Neural crest cell (in vitro differentiated cells): ENCODE measurements at regions not wholly inside any gene's neighbourhood (a gene's known extent, or its start where the extent isn't known, plus 50 kb on each side); places are given as distances from the start of the nearest gene placed in this dataset.

Experiments used
- DNase-seq: peaks from one replicate; pipeline ENCODE4 v3.0.0; 2021; ENCODE audit warnings: low read depth, mixed read lengths, low spot score
- H3K27ac Mint-ChIP-seq: one replicate; pipeline ENCODE4 v1.8.0; 2021; ENCODE audit warnings: mild to moderate bottlenecking, mixed read lengths; ENCODE audit not compliant: unreplicated experiment
- H3K27me3 Mint-ChIP-seq: 2 replicates; pipeline ENCODE4 v1.8.0; 2021; ENCODE audit warnings: low read depth, mild to moderate bottlenecking, mixed read lengths
- H3K36me3 Mint-ChIP-seq: 2 replicates; pipeline ENCODE4 v1.8.0; 2021; ENCODE audit warnings: low read depth, mild to moderate bottlenecking, mixed read lengths
- H3K4me1 Mint-ChIP-seq: 2 replicates; pipeline ENCODE4 v1.8.0; 2021; ENCODE audit warnings: mixed read lengths
- H3K4me3 Mint-ChIP-seq: one replicate; pipeline ENCODE4 v1.8.0; 2021; ENCODE audit warnings: mild to moderate bottlenecking, mixed read lengths
- H3K9me3 Mint-ChIP-seq: 2 replicates; pipeline ENCODE4 v1.8.0; 2021; ENCODE audit warnings: mixed read lengths
- TF ChIP-seq, protein P1 (sequence below): fragments of 200-600 bp; sonication (generic); conservative IDR thresholded peaks from 2 replicates; pipeline ENCODE4 v1.5.0; 2021; ENCODE audit warnings: antibody characterized with exemption, mild to moderate bottlenecking

DNA sequence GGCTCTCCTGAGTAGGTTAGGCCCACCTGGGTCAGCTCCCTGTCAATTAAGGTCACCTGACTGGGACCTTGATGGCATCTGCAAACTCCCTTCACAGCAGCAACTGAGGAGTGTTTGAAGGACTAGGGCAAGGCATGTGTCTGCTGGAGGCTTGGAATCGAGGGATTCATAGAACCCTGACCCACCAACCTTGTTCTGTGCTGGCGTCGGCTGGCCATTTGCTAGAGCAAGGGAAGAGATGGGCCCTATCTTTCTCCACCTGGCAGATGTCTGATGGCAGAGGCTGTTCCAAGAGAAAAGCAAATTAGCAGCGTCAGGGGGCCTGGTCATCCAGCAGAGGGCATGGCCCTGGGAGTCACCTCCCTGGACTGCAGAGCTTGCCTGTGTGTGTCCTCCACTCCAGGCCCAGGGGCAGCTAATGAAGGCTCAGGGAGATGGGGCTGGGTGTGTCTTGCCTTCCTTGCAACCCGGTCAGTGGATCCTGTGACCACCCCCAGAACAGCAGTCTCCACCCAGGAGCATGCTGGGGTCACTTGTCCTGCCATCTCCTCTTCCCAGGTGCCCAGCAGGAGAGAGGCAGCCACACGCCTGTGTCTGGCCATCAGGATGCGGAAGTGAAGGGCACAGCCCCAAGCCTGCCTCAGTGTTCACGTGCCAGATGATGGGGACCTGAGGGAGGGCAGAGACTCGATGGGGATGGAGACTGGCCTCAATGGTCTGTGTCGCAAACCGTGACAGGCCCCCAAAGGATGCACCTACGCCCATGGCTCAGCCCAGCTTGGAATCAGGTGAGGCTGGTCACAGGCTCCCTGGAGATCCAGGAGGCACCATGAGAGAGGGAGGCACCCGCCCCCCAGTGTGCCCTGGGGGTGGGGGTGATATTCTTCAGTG is 53.9 kb downstream of the BARX1 start:
- no peak overlapping the region for H3K4me3 Mint-ChIP-seq
- H3K36me3 Mint-ChIP-seq, result no peaks in the 10 kb centered on the region
- TF ChIP-seq, protein P1, sequence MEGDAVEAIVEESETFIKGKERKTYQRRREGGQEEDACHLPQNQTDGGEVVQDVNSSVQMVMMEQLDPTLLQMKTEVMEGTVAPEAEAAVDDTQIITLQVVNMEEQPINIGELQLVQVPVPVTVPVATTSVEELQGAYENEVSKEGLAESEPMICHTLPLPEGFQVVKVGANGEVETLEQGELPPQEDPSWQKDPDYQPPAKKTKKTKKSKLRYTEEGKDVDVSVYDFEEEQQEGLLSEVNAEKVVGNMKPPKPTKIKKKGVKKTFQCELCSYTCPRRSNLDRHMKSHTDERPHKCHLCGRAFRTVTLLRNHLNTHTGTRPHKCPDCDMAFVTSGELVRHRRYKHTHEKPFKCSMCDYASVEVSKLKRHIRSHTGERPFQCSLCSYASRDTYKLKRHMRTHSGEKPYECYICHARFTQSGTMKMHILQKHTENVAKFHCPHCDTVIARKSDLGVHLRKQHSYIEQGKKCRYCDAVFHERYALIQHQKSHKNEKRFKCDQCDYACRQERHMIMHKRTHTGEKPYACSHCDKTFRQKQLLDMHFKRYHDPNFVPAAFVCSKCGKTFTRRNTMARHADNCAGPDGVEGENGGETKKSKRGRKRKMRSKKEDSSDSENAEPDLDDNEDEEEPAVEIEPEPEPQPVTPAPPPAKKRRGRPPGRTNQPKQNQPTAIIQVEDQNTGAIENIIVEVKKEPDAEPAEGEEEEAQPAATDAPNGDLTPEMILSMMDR, result no peak
- no peaks in the 10 kb centered on the region for H3K27me3 Mint-ChIP-seq
- H3K4me1 Mint-ChIP-seq, result no peaks in the 10 kb centered on the region
- H3K27ac Mint-ChIP-seq, result no peak overlapping the region
- no peaks in the 10 kb centered on the region for H3K9me3 Mint-ChIP-seq
- DNase-seq, result no peak

DNA sequence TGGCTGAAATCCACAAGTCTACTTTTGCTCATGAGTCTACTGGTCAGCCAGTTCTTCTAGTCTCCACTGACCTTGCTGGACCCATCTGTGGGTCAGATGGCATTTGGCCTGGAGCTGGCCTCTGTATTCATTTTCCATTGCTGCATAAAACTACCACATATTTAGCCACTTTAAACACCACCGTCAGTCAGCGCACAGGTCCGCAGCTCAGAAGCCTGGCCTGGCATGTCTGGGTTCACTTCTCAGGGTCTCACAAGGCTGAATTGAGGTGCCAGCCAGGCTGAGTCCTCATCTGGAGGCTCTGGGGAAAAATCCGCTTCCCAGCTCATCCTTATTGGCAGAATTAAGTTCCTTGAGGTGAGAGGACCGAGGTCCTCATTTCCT is 54.7 kb downstream of the BARX1 start:
- TF ChIP-seq, protein P1, result no peak
- H3K27ac Mint-ChIP-seq, result no peak overlapping the region
- no peaks in the 10 kb centered on the region for H3K36me3 Mint-ChIP-seq
- no peak for DNase-seq
- no peaks in the 10 kb centered on the region for H3K9me3 Mint-ChIP-seq
- H3K4me1 Mint-ChIP-seq, result no peaks in the 10 kb centered on the region
- H3K4me3 Mint-ChIP-seq, result no peak overlapping the region
- no peaks in the 10 kb centered on the region for H3K27me3 Mint-ChIP-seq

DNA sequence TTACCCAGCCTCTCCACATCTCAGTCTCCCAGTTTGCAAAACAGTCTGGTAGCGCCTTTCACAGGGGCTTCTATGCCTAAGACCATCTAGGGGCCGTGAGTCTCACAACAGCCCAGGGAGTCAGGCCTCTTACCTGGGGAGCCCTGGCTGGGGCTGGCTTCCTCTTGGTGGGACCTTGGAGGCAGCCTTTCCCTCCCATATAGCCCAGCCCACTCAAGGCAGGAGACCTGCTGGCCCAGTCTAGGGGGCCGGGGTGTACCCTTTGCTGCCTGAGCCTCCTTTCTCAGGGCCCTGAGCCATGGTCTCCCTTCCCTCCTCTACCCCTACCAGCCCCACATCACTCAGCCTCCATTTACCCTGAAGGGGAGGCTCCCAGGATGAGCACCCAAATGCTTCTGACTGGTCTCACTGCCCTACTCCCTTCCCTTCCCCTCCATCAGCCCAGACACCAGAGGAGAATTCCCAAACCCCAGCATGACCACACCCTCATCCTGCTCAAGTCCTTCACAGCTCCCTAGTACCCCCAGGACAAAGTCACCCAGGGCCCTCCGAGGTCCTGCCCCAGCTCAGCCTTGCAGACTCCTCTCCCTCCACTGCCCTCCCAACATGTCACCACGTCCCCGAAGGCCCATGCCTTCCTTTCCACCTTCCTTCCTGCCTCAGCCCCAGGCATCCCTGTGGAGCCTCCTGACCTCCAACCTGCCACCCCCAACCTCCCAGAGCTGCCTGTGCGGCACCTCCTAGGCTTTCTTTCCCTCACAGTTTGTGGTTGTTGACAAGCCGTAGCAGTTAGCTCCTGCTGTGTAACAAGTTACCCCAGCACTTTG is 55.3 kb downstream of the BARX1 start:
- H3K4me1 Mint-ChIP-seq, result no peaks in the 10 kb centered on the region
- H3K27ac Mint-ChIP-seq, result no peak overlapping the region
- no peaks in the 10 kb centered on the region for H3K9me3 Mint-ChIP-seq
- H3K36me3 Mint-ChIP-seq, result no peaks in the 10 kb centered on the region
- H3K4me3 Mint-ChIP-seq, result no peak overlapping the region
- H3K27me3 Mint-ChIP-seq, result no peaks in the 10 kb centered on the region
- TF ChIP-seq, protein P1, result no peak
- no peak for DNase-seq

DNA sequence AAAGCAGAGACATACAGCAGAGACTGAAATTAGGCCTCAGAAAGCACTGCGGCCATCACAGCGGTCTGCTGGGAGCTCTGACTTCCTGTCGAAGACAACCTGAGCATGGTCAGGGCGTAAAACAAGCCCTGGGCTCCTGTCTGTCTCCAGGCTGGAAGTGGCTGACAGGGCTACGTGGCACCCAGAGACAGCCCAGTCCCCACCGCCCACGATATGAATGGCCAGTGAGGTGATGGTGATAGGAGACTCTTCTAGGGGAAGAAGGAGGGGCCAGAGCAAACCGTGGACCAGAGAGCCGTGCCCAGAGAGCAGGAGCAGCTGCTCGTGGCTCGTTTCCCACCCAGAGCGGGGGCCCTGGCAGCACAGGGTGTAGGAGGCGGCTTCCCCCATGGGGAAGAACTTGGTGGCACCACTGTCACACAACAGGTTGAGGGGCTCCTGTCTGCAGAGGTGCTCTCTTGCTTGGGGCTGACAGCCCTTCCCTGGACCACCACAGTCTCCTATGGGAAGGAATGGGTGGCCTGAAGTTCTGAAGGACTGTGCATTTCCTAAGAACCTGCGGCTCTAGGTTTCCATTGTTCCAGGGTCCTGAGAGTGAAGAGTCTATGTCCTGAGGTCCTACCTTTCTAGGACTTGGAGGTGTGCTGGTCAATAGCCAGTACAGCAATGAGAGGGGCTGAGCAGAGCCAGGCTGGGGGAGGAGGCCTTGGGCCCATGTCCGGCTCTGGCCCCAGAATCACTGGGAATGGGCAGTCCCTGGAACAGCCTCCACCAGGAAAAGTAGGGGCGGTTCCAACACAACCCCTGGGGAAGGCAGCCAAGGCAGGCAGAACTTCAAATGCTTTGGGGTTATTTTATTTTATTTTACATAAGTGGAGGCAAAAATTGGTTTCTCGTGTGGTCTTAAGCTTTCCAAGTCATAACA is 56.4 kb downstream of the BARX1 start:
- Mint-ChIP-seq H3K27ac (no peak overlapping the region), H3K4me1 (no peaks in the 10 kb centered on the region), H3K27me3 (no peaks in the 10 kb centered on the region), H3K4me3 (no peak overlapping the region), H3K9me3 (no peaks in the 10 kb centered on the region), H3K36me3 (no peaks in the 10 kb centered on the region)
- TF ChIP-seq, protein P1, result no peak
- no peak for DNase-seq

DNA sequence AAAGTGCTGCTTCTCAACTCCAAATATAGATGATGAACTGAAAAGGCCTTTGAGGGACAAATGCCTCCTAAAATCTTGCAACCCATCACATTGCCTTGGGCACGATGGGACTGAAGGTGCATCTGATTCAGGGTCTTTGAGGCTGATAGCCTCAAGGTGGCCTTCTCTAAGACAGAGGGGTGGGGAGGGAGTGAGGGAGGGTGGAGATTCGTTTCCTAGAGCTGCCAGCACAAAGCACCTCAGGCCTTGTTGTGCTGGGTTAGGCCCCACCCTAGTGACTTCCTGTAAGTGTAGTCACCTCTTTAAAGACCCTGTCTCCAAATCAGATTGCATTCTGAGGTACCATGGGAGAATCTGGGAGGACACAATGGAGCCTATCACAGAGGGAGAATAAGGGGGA is 57.1 kb downstream of the BARX1 start:
- H3K27me3 Mint-ChIP-seq, result no peaks in the 10 kb centered on the region
- TF ChIP-seq, protein P1, result no peak
- H3K4me3 Mint-ChIP-seq, result no peak overlapping the region
- H3K27ac Mint-ChIP-seq, result no peak overlapping the region
- H3K9me3 Mint-ChIP-seq, result peaks cover under 1% of the 10 kb centered on the region
- DNase-seq, result no peak
- no peaks in the 10 kb centered on the region for H3K4me1 Mint-ChIP-seq
- no peaks in the 10 kb centered on the region for H3K36me3 Mint-ChIP-seq
